SK-N-SH treated with all-trans-retinoic acid at 6 μM for 48 hours (cell line): ENCODE measurements at regions not wholly inside any gene's neighbourhood (a gene's known extent, or its start where the extent isn't known, plus 50 kb on each side); places are given as distances from the start of the nearest gene placed in this dataset.

Experiments used
- SNAI2 ChIP-seq: fragments of 250-450 bp; sonication (Bioruptor Pico); IDR thresholded peaks from 2 replicates; pipeline ENCODE4 v1.5.0; 2020; ENCODE audit warnings: mild to moderate bottlenecking, moderate library complexity
- ZFP30 ChIP-seq: fragments of 450-650 bp; formaldehyde crosslinking; IDR thresholded peaks from 2 replicates; pipeline ENCODE4 v1.5.0; 2022; ENCODE audit warnings: mild to moderate bottlenecking, moderate library complexity
- ZNF565 ChIP-seq: fragments of 450-650 bp; formaldehyde crosslinking; conservative IDR thresholded peaks from 2 replicates; pipeline ENCODE4 v1.5.0; 2020; ENCODE audit warnings: low read depth, mild to moderate bottlenecking, moderate library complexity

GRCh38 chr11:112583261-112583893, 322.7 kb upstream of the PLET1 start:
- TF ChIP-seq ZFP30 = no peak
- TF ChIP-seq ZNF565 (CRISPR knock-in tag) = no peak
- TF ChIP-seq SNAI2 (CRISPR knock-in tag) = no peak
